K562 (cell line): ENCODE measurements at regions not wholly inside any gene's neighbourhood (a gene's known extent, or its start where the extent isn't known, plus 50 kb on each side); places are given as distances from the start of the nearest gene placed in this dataset.

Experiments
- ATAC-seq: fragments of 200-7000 bp; cut with Tn5 transposase; 3 replicates; pipeline ENCODE4 v1.9.1; 2020; ENCODE audit warnings: moderate library complexity
- BruUV-seq: library from RNA; stranded (reverse); fragments of 400-500 nt; replicated peaks from 2 replicates; lab custom pipeline; 2021; lab: Mats Ljungman, UMichigan
- CTCF ChIA-PET: fragments of 300-600 bp; formaldehyde crosslinking; extraction: SDS; loops from one replicate; lab custom pipeline; 2021; ENCODE audit warnings: low intra/inter-chr PET ratio; lab: Yijun Ruan, JAX
- POLR2A ChIA-PET: fragments of 300-600, 350-650 bp; sonication (Branson Sonifier 250); formaldehyde crosslinking; extraction: SDS; loops from one replicate; lab custom pipeline; 2021; ENCODE audit warnings: antibody characterized with exemption, inconsistent platforms; lab: Yijun Ruan, JAX
- DNase-seq, 4 experiments: peaks; one replicate each; pipeline versions ENCODE4 v3.0.0 to v3.0.0-alpha.2; 2011 to 2018; ENCODE audit warnings: low spot score in 3 of 4, mixed read lengths in 3 of 4; ENCODE audit errors: extremely low read depth in 1 of 4
- FAIRE-seq: peaks from 2 replicates; lab custom pipeline; 2011; peaks lifted over from hg19 to GRCh38; lab: Jason Lieb, UNC
- H2AFZ ChIP-seq: 2 replicates; pipeline ENCODE4 v1.6.0; 2011; ENCODE audit warnings: low read depth, low read length, control low read depth, inconsistent platforms
- H3K27ac ChIP-seq: fragments of 200-600 bp; 3 replicates; pipeline ENCODE4 v1.8.0; 2011; ENCODE audit warnings: low read depth, mild to moderate bottlenecking, control low read depth, inconsistent platforms, low read length, moderate library complexity, mixed read lengths; ENCODE audit errors: extremely low read depth
- H3K27me3 ChIP-seq, 2 experiments: fragments of 300-600 bp in 1 of 2; 2 replicates in 1 of 2; 3 replicates in 1 of 2; pipeline versions ENCODE4 v1.6.0 to v1.8.0; 2011; ENCODE audit warnings: inconsistent platforms in 2 of 2, low read length in 2 of 2, mild to moderate bottlenecking in 1 of 2, mixed read lengths in 1 of 2, moderate library complexity in 1 of 2; ENCODE audit not compliant: control insufficient read depth in 2 of 2, insufficient read depth in 2 of 2
- H3K36me3 ChIP-seq: fragments of 300-600 bp; 3 replicates; pipeline ENCODE4 v1.8.0; 2011; ENCODE audit warnings: mild to moderate bottlenecking, low read length, inconsistent platforms; ENCODE audit not compliant: control insufficient read depth, insufficient read depth
- H3K4me1 ChIP-seq, 2 experiments: fragments of 200-600 bp in 1 of 2; replicated peaks in 1 of 2; 2 replicates in 1 of 2; 3 replicates in 1 of 2; pipeline versions ENCODE4 v1.5.1 to v1.8.0; 2011; ENCODE audit warnings: inconsistent platforms in 2 of 2, low read length in 2 of 2, mild to moderate bottlenecking in 1 of 2, mixed read lengths in 1 of 2, moderate library complexity in 1 of 2; ENCODE audit not compliant: control insufficient read depth in 2 of 2, insufficient read depth in 2 of 2
- H3K4me2 ChIP-seq: 2 replicates; pipeline ENCODE4 v1.6.1; 2011; ENCODE audit warnings: low read length, control low read depth, inconsistent platforms, mixed read lengths; ENCODE audit not compliant: insufficient read depth
- H3K4me3 ChIP-seq: fragments of 200-600 bp; sonication (generic), shearing (Covaris generic); 2 replicates; pipeline ENCODE4 v1.5.1; 2016; ENCODE audit warnings: control low read depth, inconsistent platforms
- H3K79me2 ChIP-seq: fragments of 200-600 bp; 3 replicates; pipeline ENCODE4 v1.8.0; 2011; ENCODE audit warnings: low read length, inconsistent platforms; ENCODE audit not compliant: control insufficient read depth, insufficient read depth
- H3K9ac ChIP-seq, 2 experiments: 2 replicates each; pipeline versions ENCODE4 v1.6.0 to v1.6.1; 2011; ENCODE audit warnings: low read depth in 2 of 2, low read length in 2 of 2, control low read depth in 1 of 2, inconsistent platforms in 1 of 2, mild to moderate bottlenecking in 1 of 2, mixed read lengths in 1 of 2; ENCODE audit not compliant: insufficient read depth in 1 of 2
- H3K9me1 ChIP-seq: one replicate; pipeline ENCODE4 v1.6.0; 2011; ENCODE audit warnings: inconsistent platforms, mild to moderate bottlenecking, low read length, moderate library complexity; ENCODE audit not compliant: control insufficient read depth, insufficient read depth
- H3K9me3 ChIP-seq: replicated peaks from 2 replicates; pipeline ENCODE4 v1.5.1; 2011; ENCODE audit warnings: low read depth, low read length, inconsistent platforms; ENCODE audit not compliant: control insufficient read depth, insufficient read depth
- H4K20me1 ChIP-seq: replicated peaks from 2 replicates; pipeline ENCODE4 v1.6.1; 2011; ENCODE audit warnings: low read length, inconsistent platforms, mixed read lengths; ENCODE audit not compliant: control insufficient read depth, insufficient read depth
- CTBP1 ChIP-seq: fragments of 450-650 bp; IDR thresholded peaks from 2 replicates; pipeline ENCODE4 v1.6.1; 2016; ENCODE audit warnings: borderline replicate concordance
- DDX20 ChIP-seq: fragments of 450-650 bp; IDR thresholded peaks from 2 replicates; pipeline ENCODE4 v1.6.1; 2016; ENCODE audit warnings: missing genetic modification characterization, low read depth, mild to moderate bottlenecking, missing compliant biosample characterization, moderate library complexity
- DMBX1 ChIP-seq: fragments of 250-450 bp; sonication (Bioruptor Pico); IDR thresholded peaks from 2 replicates; pipeline ENCODE4 v1.8.0; 2022; ENCODE audit warnings: inconsistent platforms, mild to moderate bottlenecking, moderate library complexity, borderline replicate concordance
- ERF ChIP-seq: fragments of 450-650 bp; formaldehyde crosslinking; IDR thresholded peaks from 2 replicates; pipeline ENCODE4 v1.4.0; 2020; ENCODE audit warnings: mild to moderate bottlenecking, mixed read lengths
- ETV1 ChIP-seq: fragments of 450-650 bp; conservative IDR thresholded peaks from 2 replicates; pipeline ENCODE4 v1.6.1; 2016; ENCODE audit warnings: missing genetic modification characterization, control low read depth, low read depth, missing compliant biosample characterization
- GTF2A2 ChIP-seq: IDR thresholded peaks from 2 replicates; pipeline ENCODE4 v1.6.1; 2016; ENCODE audit warnings: mild to moderate bottlenecking, missing genetic modification characterization, missing compliant biosample characterization
- HMG20B ChIP-seq: fragments of 250-450 bp; sonication (Bioruptor Pico); IDR thresholded peaks from 2 replicates; pipeline ENCODE4 v1.5.0; 2021; ENCODE audit warnings: mild to moderate bottlenecking
- LCOR ChIP-seq: sonication (generic); formaldehyde crosslinking; IDR thresholded peaks from 2 replicates; pipeline ENCODE4 v1.8.0; 2022; ENCODE audit warnings: mild to moderate bottlenecking, missing genetic modification reagents
- POU5F1 ChIP-seq: fragments of 150-350 bp; IDR thresholded peaks from 2 replicates; pipeline ENCODE4 v1.6.1; 2014; ENCODE audit warnings: borderline replicate concordance, low read length, low read depth, mild to moderate bottlenecking; ENCODE audit not compliant: partially characterized antibody
- PRMT5 ChIP-seq: sonication (generic); formaldehyde crosslinking; IDR thresholded peaks from 2 replicates; pipeline ENCODE4 v1.5.0; 2020; ENCODE audit warnings: missing genetic modification reagents
- ZNF507 ChIP-seq: conservative IDR thresholded peaks from 2 replicates; pipeline ENCODE4 v1.6.1; 2017; ENCODE audit warnings: missing genetic modification characterization, missing compliant biosample characterization
- ZNF518B ChIP-seq: fragments of 250-450 bp; sonication (Bioruptor Pico); IDR thresholded peaks from 2 replicates; pipeline ENCODE4 v1.5.0; 2021; ENCODE audit warnings: mild to moderate bottlenecking, moderate library complexity
- ZNF696 ChIP-seq: fragments of 250-450 bp; sonication (Bioruptor Pico); conservative IDR thresholded peaks from 2 replicates; pipeline ENCODE4 v1.4.0; 2020; ENCODE audit warnings: mild to moderate bottlenecking, moderate library complexity
- WGBS: fragments of 100-300 bp; shearing (Covaris generic); methylation state at CpG from one replicate; pipeline ENCODE4 v1.1.6; 2016; ENCODE audit warnings: low coverage, mixed read lengths; ENCODE audit not compliant: insufficient coverage; ENCODE audit errors: missing lambda C conversion rate; 5-methylcytosine and 5-hydroxymethylcytosine counted together
- in situ Hi-C: fragments of 300-500 bp; cut with MboI; formaldehyde crosslinking; loops from 4 replicates; pipeline ENCODE4 v1.15.0; 2018; ENCODE audit warnings: inconsistent platforms, mixed read lengths
- intact Hi-C: fragments of 100-400 bp; cut with micrococcal nuclease; formaldehyde crosslinking; loops from 2 replicates; pipeline ENCODE4 v1.14.2; 2022
- TF ChIP-seq, protein P1 (sequence below): fragments of 250-450 bp; sonication (Bioruptor Pico); IDR thresholded peaks from 2 replicates; pipeline ENCODE4 v1.5.0; 2021; ENCODE audit warnings: mild to moderate bottlenecking, borderline replicate concordance

DNA sequence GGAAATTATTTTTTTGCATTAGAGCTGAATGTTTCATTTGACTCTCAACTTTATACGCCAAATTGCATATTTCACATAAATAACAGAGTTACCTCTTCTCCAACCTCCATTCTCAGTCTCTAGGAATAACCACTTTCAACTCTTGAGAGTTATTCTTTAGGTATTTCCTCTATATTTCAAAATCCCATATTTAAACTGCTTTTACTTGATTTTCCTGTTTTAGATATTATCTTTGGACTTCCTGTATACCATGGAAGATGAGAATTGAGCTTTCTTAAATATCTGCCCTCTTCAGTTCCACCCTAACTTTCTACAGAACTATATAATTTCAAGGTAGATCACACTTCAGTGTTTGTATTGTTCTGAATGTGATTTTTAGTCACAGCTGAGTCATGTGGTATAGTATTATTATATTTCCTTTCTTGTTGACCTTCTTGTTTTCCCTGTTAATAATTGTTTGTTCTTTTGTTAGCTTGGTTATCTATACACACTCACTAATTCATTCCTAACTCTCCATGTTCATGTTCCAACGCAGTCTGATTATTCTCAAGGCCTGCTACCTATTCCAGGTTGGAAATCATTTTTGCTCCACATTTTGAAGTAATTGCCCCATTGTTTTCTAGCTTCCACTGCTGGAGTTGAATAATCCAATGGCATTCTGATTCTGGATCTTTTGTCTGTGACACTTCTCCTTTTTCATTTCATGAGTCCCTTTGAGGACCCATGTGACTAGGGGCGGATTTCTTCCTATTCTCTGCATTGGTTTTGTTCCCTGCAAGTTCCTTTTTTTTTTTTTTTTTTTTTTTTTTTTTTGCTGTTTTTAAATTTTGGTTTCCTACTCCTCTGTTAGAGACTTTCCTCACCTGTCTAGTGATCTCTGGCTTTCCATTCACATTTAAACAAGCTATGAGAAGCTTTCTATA is 156.8 kb upstream of the RBMS1 start (continued):
- TF ChIP-seq POU5F1 (no peak), LCOR (CRISPR knock-in tag) (no peak)
- TF ChIP-seq, all 486 proteins: peak for 0

- CTCF ChIA-PET, result no interaction called here
- POLR2A ChIA-PET, result no interaction called here
- Histone ChIP-seq H3K9ac (no peak overlapping the region), H3K9me1 (no peaks in the 10 kb centered on the region), H3K27me3 (no peaks in the 10 kb centered on the region), H3K4me1 (no peaks in the 10 kb centered on the region), H4K20me1 (no peaks in the 10 kb centered on the region), H3K4me3 (no peak overlapping the region), H3K9me3 (no peaks in the 10 kb centered on the region), H3K79me2 (no peaks in the 10 kb centered on the region), H2AFZ (no peak overlapping the region), H3K27ac (no peak overlapping the region), H3K4me2 (no peak overlapping the region), H3K36me3 (no peaks in the 10 kb centered on the region)
- BruUV-seq, result no TSS peak
- in situ Hi-C loops, result no loop called here
- intact Hi-C loops, result no loop called here
- 0% methylated on average over 4 of the region's 4 CpGs for WGBS
- no peak for FAIRE-seq
- no peak for ATAC-seq
- no peak for DNase-seq
- no peak for TF ChIP-seq GTF2A2
- no peak for TF ChIP-seq DDX20 (tag)
- TF ChIP-seq, protein P1, sequence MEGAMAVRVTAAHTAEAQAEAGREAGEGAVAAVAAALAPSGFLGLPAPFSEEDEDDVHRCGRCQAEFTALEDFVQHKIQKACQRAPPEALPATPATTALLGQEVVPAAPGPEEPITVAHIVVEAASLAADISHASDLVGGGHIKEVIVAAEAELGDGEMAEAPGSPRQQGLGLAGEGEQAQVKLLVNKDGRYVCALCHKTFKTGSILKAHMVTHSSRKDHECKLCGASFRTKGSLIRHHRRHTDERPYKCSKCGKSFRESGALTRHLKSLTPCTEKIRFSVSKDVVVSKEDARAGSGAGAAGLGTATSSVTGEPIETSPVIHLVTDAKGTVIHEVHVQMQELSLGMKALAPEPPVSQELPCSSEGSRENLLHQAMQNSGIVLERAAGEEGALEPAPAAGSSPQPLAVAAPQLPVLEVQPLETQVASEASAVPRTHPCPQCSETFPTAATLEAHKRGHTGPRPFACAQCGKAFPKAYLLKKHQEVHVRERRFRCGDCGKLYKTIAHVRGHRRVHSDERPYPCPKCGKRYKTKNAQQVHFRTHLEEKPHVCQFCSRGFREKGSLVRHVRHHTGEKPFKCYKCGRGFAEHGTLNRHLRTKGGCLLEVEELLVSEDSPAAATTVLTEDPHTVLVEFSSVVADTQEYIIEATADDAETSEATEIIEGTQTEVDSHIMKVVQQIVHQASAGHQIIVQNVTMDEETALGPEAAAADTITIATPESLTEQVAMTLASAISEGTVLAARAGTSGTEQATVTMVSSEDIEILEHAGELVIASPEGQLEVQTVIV (CRISPR knock-in tag), result no peak
- TF ChIP-seq ZNF696 (CRISPR knock-in tag), result no peak
- no peak for TF ChIP-seq ZNF507
- TF ChIP-seq ETV1, result no peak
- TF ChIP-seq DMBX1 (CRISPR knock-in tag), result no peak
- no peak for TF ChIP-seq CTBP1
- no peak for TF ChIP-seq HMG20B (CRISPR knock-in tag)
- no peak for TF ChIP-seq ZNF518B (CRISPR knock-in tag)
- no peak for TF ChIP-seq ERF
- no peak for TF ChIP-seq PRMT5 (CRISPR knock-in tag)
These were observed 158.0 kb upstream of the RBMS1 start for GRCh38 chr2:160651416-160652200.
